ENCODE measurements at regions not wholly inside any gene's neighbourhood (a gene's known extent, or its start where the extent isn't known, plus 50 kb on each side); places are given as distances from the start of the nearest gene placed in this dataset.

DNA sequence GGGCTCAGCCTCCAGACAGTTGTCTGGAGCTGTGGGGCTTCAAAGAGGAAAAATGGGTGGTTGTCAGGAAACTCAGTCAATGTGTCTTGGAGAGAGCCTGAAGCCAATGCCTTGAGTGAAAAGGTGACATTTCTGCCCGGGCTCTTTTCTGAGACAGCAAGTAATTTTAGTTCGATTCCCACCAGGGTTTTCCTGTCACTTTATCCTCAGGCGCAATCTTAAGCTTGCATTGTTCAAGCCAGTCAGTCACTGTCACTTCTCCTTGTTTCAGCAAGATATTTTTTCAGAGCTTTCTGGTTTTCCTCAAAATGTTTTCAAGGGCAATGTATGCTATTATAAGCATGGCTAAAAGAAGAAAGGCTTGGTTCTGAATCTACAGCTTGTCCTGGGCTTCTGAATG lies 404.7 kb upstream of the SEL1L start:
- H3K27me3 ChIP-seq (ENCODE audit: low read length) = no peaks in the 10 kb centered on the region
- no peak for DNase-seq
- no peak overlapping the region for H3K9ac ChIP-seq (ENCODE audit: low read length)
- no peaks in the 10 kb centered on the region for H3K79me2 ChIP-seq (ENCODE audit: low read length)
- no peaks in the 10 kb centered on the region for H3K36me3 ChIP-seq (ENCODE audit: insufficient read depth, low read length)
- H4K20me1 ChIP-seq (ENCODE audit: insufficient read depth, low read depth, low read length) = no peaks in the 10 kb centered on the region
- peaks cover 8% of the 10 kb centered on the region; the same call in 1 of the 2 replicates for H3K9me3 ChIP-seq (ENCODE audit: low read length)
- H2AFZ ChIP-seq (ENCODE audit: low read length) = no peak overlapping the region
- no peak overlapping the region for H3K4me2 ChIP-seq (ENCODE audit: low read depth, low read length, poor library complexity, severe bottlenecking)
- 0 out of 2 replicates have a peak, but pooled peaks cover 3% of the 10 kb centered on the region for H3K9me2 ChIP-seq (replicated peaks; ENCODE audit: insufficient read depth, low read length)
- H3K4me3 ChIP-seq (ENCODE audit: low read length) = no peak overlapping the region
- no peaks in the 10 kb centered on the region for H3K4me1 ChIP-seq (ENCODE audit: low read length)
- H3K27ac ChIP-seq (ENCODE audit: low read length) = no peak overlapping the region

GRCh38 chr14:81940651-81941050 lies 407.0 kb upstream of the SEL1L start:
- H3K9me3 ChIP-seq (ENCODE audit: low read length) = no peaks in the 10 kb centered on the region
- H3K36me3 ChIP-seq (ENCODE audit: insufficient read depth, low read length) = no peaks in the 10 kb centered on the region
- no peak overlapping the region for H3K9ac ChIP-seq (ENCODE audit: low read length)
- no peaks in the 10 kb centered on the region for H3K4me1 ChIP-seq (ENCODE audit: low read length)
- no peaks in the 10 kb centered on the region for H3K9me2 ChIP-seq (replicated peaks; ENCODE audit: insufficient read depth, low read length)
- H3K4me3 ChIP-seq (ENCODE audit: low read length) = no peak overlapping the region
- DNase-seq = no peak
- H3K79me2 ChIP-seq (ENCODE audit: low read length) = no peaks in the 10 kb centered on the region
- H3K4me2 ChIP-seq (ENCODE audit: low read depth, low read length, poor library complexity, severe bottlenecking) = no peak overlapping the region
- no peak overlapping the region for H3K27ac ChIP-seq (ENCODE audit: low read length)
- no peak overlapping the region for H2AFZ ChIP-seq (ENCODE audit: low read length)
- H4K20me1 ChIP-seq (ENCODE audit: insufficient read depth, low read depth, low read length) = no peaks in the 10 kb centered on the region
- no peaks in the 10 kb centered on the region for H3K27me3 ChIP-seq (ENCODE audit: low read length)

GRCh38 chr14:81942071-81942470 lies 408.4 kb upstream of the SEL1L start:
- Histone ChIP-seq H3K9ac (ENCODE audit: low read length) (no peak overlapping the region), H3K4me3 (ENCODE audit: low read length) (no peak overlapping the region), H3K9me2 (replicated peaks; ENCODE audit: insufficient read depth, low read length) (no peaks in the 10 kb centered on the region), H3K9me3 (ENCODE audit: low read length) (no peaks in the 10 kb centered on the region), H3K27ac (ENCODE audit: low read length) (no peak overlapping the region), H3K79me2 (ENCODE audit: low read length) (no peaks in the 10 kb centered on the region), H3K27me3 (ENCODE audit: low read length) (no peaks in the 10 kb centered on the region), H3K4me2 (ENCODE audit: low read depth, low read length, poor library complexity, severe bottlenecking) (no peak overlapping the region), H2AFZ (ENCODE audit: low read length) (no peak overlapping the region), H4K20me1 (ENCODE audit: insufficient read depth, low read depth, low read length) (no peaks in the 10 kb centered on the region), H3K36me3 (ENCODE audit: insufficient read depth, low read length) (no peaks in the 10 kb centered on the region), H3K4me1 (ENCODE audit: low read length) (no peaks in the 10 kb centered on the region)
- DNase-seq = no peak

- Histone ChIP-seq H3K79me2 (ENCODE audit: low read length) (no peaks in the 10 kb centered on the region), H3K36me3 (ENCODE audit: insufficient read depth, low read length) (no peaks in the 10 kb centered on the region), H3K27me3 (ENCODE audit: low read length) (no peaks in the 10 kb centered on the region), H3K9ac (ENCODE audit: low read length) (no peak overlapping the region), H3K27ac (ENCODE audit: low read length) (no peak overlapping the region), H3K4me3 (ENCODE audit: low read length) (no peak overlapping the region), H3K9me3 (ENCODE audit: low read length) (no peaks in the 10 kb centered on the region), H4K20me1 (ENCODE audit: insufficient read depth, low read depth, low read length) (no peaks in the 10 kb centered on the region), H3K9me2 (replicated peaks; ENCODE audit: insufficient read depth, low read length) (no peaks in the 10 kb centered on the region), H3K4me1 (ENCODE audit: low read length) (no peaks in the 10 kb centered on the region), H3K4me2 (ENCODE audit: low read depth, low read length, poor library complexity, severe bottlenecking) (no peak overlapping the region), H2AFZ (ENCODE audit: low read length) (no peak overlapping the region)
- no peak for DNase-seq
Measured at GRCh38 chr14:81946375-81946774, 412.7 kb upstream of the SEL1L start.

DNA sequence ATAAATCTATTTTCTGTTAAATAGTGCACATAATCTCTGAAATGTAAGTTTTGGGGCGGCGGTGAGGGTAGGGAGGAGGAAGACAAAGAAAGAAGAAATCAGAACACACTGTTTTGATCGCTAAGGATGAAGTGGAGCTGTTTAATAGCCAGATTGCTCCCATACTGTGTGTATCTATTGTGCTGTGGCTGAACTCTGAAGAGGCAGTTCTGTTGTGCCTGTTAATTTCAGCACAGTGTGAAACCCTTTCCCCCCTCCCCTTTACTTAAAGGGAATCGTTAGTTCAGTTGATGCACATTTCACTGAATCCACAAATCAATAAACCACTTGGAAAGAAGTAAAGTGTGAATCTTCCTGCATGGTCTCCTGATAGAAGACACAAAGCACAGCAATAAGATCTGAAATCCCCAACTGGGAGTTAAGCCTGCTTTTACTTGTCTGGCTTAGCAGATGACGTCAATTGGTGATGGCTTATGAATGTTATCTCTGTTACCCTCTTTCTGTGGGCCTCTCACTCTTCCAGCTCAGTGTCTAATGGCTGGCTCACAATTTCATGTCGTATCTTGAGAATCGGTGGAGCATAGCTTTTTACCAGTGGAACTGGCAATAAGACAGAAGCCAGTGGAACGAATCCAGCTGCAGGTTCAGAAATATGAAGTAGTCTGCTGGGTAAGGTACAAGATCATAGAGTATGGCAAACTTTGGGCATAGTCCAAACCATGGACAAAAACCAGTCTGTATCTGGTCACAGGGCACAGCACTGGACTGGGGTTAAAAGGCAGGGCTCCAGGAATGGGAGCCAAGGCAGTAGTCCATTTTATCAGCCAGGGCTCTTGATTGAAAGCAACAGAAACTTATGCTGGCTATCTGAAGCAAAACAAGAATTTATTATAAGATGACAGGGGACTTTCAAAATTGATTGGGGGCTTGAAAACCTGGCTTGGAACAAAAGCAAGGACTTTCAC lies 413.5 kb upstream of the SEL1L start:
- Histone ChIP-seq H3K9me3 (ENCODE audit: low read length) (no peaks in the 10 kb centered on the region), H3K79me2 (ENCODE audit: low read length) (no peaks in the 10 kb centered on the region), H3K9me2 (replicated peaks; ENCODE audit: insufficient read depth, low read length) (no peaks in the 10 kb centered on the region), H3K4me3 (ENCODE audit: low read length) (no peak overlapping the region), H4K20me1 (ENCODE audit: insufficient read depth, low read depth, low read length) (no peaks in the 10 kb centered on the region), H3K9ac (ENCODE audit: low read length) (no peak overlapping the region), H3K27ac (ENCODE audit: low read length) (no peak overlapping the region), H3K4me1 (ENCODE audit: low read length) (no peaks in the 10 kb centered on the region), H3K36me3 (ENCODE audit: insufficient read depth, low read length) (no peaks in the 10 kb centered on the region), H2AFZ (ENCODE audit: low read length) (no peak overlapping the region), H3K27me3 (ENCODE audit: low read length) (no peaks in the 10 kb centered on the region), H3K4me2 (ENCODE audit: low read depth, low read length, poor library complexity, severe bottlenecking) (no peak overlapping the region)
- DNase-seq = no peak

GRCh38 chr14:81952917-81953316 lies 419.3 kb upstream of the SEL1L start:
- Histone ChIP-seq H3K4me3 (ENCODE audit: low read length) (no peak overlapping the region), H3K4me2 (ENCODE audit: low read depth, low read length, poor library complexity, severe bottlenecking) (no peak overlapping the region), H3K27me3 (ENCODE audit: low read length) (no peaks in the 10 kb centered on the region), H3K9me2 (replicated peaks; ENCODE audit: insufficient read depth, low read length) (no peaks in the 10 kb centered on the region), H3K4me1 (ENCODE audit: low read length) (no peaks in the 10 kb centered on the region), H2AFZ (ENCODE audit: low read length) (no peak overlapping the region), H3K27ac (ENCODE audit: low read length) (no peak overlapping the region), H4K20me1 (ENCODE audit: insufficient read depth, low read depth, low read length) (no peaks in the 10 kb centered on the region), H3K36me3 (ENCODE audit: insufficient read depth, low read length) (no peaks in the 10 kb centered on the region), H3K9me3 (ENCODE audit: low read length) (no peaks in the 10 kb centered on the region), H3K9ac (ENCODE audit: low read length) (no peak overlapping the region), H3K79me2 (ENCODE audit: low read length) (no peaks in the 10 kb centered on the region)
- no peak for DNase-seq

GRCh38 chr14:81953419-81953818 lies 419.8 kb upstream of the SEL1L start:
- H3K79me2 ChIP-seq (ENCODE audit: low read length) = no peaks in the 10 kb centered on the region
- H3K9me2 ChIP-seq (replicated peaks; ENCODE audit: insufficient read depth, low read length) = no peaks in the 10 kb centered on the region
- no peak overlapping the region for H2AFZ ChIP-seq (ENCODE audit: low read length)
- no peak overlapping the region for H3K9ac ChIP-seq (ENCODE audit: low read length)
- no peaks in the 10 kb centered on the region for H3K4me1 ChIP-seq (ENCODE audit: low read length)
- H3K36me3 ChIP-seq (ENCODE audit: insufficient read depth, low read length) = no peaks in the 10 kb centered on the region
- H3K4me3 ChIP-seq (ENCODE audit: low read length) = no peak overlapping the region
- H3K9me3 ChIP-seq (ENCODE audit: low read length) = no peaks in the 10 kb centered on the region
- H3K27ac ChIP-seq (ENCODE audit: low read length) = no peak overlapping the region
- no peak for DNase-seq
- no peak overlapping the region for H3K4me2 ChIP-seq (ENCODE audit: low read depth, low read length, poor library complexity, severe bottlenecking)
- no peaks in the 10 kb centered on the region for H3K27me3 ChIP-seq (ENCODE audit: low read length)
- H4K20me1 ChIP-seq (ENCODE audit: insufficient read depth, low read depth, low read length) = no peaks in the 10 kb centered on the region

- no peak overlapping the region for H3K4me3 ChIP-seq (ENCODE audit: low read length)
- no peak overlapping the region for H2AFZ ChIP-seq (ENCODE audit: low read length)
- H3K9ac ChIP-seq (ENCODE audit: low read length) = no peak overlapping the region
- H3K79me2 ChIP-seq (ENCODE audit: low read length) = no peaks in the 10 kb centered on the region
- no peaks in the 10 kb centered on the region for H3K9me2 ChIP-seq (replicated peaks; ENCODE audit: insufficient read depth, low read length)
- H3K4me2 ChIP-seq (ENCODE audit: low read depth, low read length, poor library complexity, severe bottlenecking) = no peak overlapping the region
- H4K20me1 ChIP-seq (ENCODE audit: insufficient read depth, low read depth, low read length) = no peaks in the 10 kb centered on the region
- no peak overlapping the region for H3K27ac ChIP-seq (ENCODE audit: low read length)
- H3K27me3 ChIP-seq (ENCODE audit: low read length) = no peaks in the 10 kb centered on the region
- no peaks in the 10 kb centered on the region for H3K9me3 ChIP-seq (ENCODE audit: low read length)
- no peak for DNase-seq
- H3K36me3 ChIP-seq (ENCODE audit: insufficient read depth, low read length) = no peaks in the 10 kb centered on the region
- H3K4me1 ChIP-seq (ENCODE audit: low read length) = no peaks in the 10 kb centered on the region
Measured at GRCh38 chr14:81955123-81955522, 421.5 kb upstream of the SEL1L start.
